ENCODE measurements at regions not wholly inside any gene's neighbourhood (a gene's known extent, or its start where the extent isn't known, plus 50 kb on each side); places are given as distances from the start of the nearest gene placed in this dataset.

DNA sequence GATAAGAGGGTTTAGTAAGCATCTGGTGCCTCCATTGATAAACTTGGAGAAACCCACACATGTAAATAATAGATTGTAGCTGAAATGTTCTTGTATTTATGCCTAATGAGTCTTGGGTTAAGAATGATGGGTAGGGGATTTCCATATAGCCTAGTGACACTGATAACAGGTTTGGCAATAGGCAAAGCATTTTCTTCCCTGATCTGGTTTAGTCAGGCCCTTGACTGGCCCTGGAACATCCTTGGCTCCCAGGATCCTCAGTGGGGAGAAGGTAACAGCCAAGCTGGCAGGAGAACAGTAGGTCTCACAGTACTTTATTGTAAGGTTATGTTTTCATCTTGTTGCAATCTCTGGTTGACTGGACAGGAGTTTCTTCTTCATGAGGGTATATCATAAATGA lies 228.4 kb downstream of the DIPK2A start:
- TF ChIP-seq, protein P1, sequence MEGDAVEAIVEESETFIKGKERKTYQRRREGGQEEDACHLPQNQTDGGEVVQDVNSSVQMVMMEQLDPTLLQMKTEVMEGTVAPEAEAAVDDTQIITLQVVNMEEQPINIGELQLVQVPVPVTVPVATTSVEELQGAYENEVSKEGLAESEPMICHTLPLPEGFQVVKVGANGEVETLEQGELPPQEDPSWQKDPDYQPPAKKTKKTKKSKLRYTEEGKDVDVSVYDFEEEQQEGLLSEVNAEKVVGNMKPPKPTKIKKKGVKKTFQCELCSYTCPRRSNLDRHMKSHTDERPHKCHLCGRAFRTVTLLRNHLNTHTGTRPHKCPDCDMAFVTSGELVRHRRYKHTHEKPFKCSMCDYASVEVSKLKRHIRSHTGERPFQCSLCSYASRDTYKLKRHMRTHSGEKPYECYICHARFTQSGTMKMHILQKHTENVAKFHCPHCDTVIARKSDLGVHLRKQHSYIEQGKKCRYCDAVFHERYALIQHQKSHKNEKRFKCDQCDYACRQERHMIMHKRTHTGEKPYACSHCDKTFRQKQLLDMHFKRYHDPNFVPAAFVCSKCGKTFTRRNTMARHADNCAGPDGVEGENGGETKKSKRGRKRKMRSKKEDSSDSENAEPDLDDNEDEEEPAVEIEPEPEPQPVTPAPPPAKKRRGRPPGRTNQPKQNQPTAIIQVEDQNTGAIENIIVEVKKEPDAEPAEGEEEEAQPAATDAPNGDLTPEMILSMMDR (conservative IDR thresholded peaks at IDR 0.05) = no peak
- TF ChIP-seq EZH2 (IDR thresholded peaks at IDR 0.05; ENCODE audit: low read depth) = no peak

Measured in PC-9 (cell line).